CD14-positive monocyte (primary cell): ENCODE measurements at regions not wholly inside any gene's neighbourhood (a gene's known extent, or its start where the extent isn't known, plus 50 kb on each side); places are given as distances from the start of the nearest gene placed in this dataset.

Experiments used
- DNase-seq, 3 donors: peaks; one replicate each; pipeline ENCODE4 v3.0.0-alpha.2; 2011 to 2022
- H2AFZ ChIP-seq: 2 replicates; pipeline ENCODE4 v1.6.0; 2012; ENCODE audit warnings: mild to moderate bottlenecking, low read depth, low read length, inconsistent platforms; ENCODE audit not compliant: insufficient read depth, poor library complexity, severe bottlenecking
- H3K27ac ChIP-seq, 2 donors: 1 replicate in 1 of 2; 2 replicates in 1 of 2; pipeline ENCODE4 v1.5.1; 2012 to 2013; ENCODE audit warnings: low read length in 2 of 2, control low read depth in 1 of 2, inconsistent platforms in 1 of 2, low read depth in 1 of 2, mild to moderate bottlenecking in 1 of 2
- H3K27me3 ChIP-seq, 2 donors: one replicate each; pipeline versions ENCODE4 v1.6.0 to v1.6.1; 2011 to 2013; ENCODE audit warnings: low read length in 2 of 2; ENCODE audit not compliant: control insufficient read depth in 2 of 2, insufficient read depth in 2 of 2
- H3K36me3 ChIP-seq, 2 donors: replicated peaks in 1 of 2; 1 replicate in 1 of 2; 2 replicates in 1 of 2; pipeline versions ENCODE4 v1.5.1 to v1.6.1; 2012 to 2013; ENCODE audit warnings: low read length in 2 of 2, control low read depth in 1 of 2, inconsistent platforms in 1 of 2, mild to moderate bottlenecking in 1 of 2; ENCODE audit not compliant: insufficient read depth in 2 of 2, control insufficient read depth in 1 of 2
- H3K4me1 ChIP-seq, 2 donors: 1 replicate in 1 of 2; 2 replicates in 1 of 2; pipeline versions ENCODE4 v1.5.1 to v1.6.1; 2012 to 2013; ENCODE audit warnings: low read length in 2 of 2, control low read depth in 1 of 2, inconsistent platforms in 1 of 2, mild to moderate bottlenecking in 1 of 2, moderate library complexity in 1 of 2; ENCODE audit not compliant: insufficient read depth in 2 of 2, control insufficient read depth in 1 of 2
- H3K4me2 ChIP-seq: replicated peaks from 2 replicates; pipeline ENCODE3; 2012; ENCODE audit warnings: low read length, moderate library complexity, mild to moderate bottlenecking; ENCODE audit not compliant: poor library complexity, severe bottlenecking; ENCODE audit errors: extremely low read depth
- H3K4me3 ChIP-seq, 3 experiments: fragments of 200-600 bp in 1 of 3; sonication (generic) in 1 of 3; replicated peaks in 1 of 3; 1 replicate in 2 of 3; 2 replicates in 1 of 3; pipeline ENCODE4 v1.5.1; 2011 to 2013; ENCODE audit warnings: low read length in 3 of 3, mild to moderate bottlenecking in 3 of 3, control low read depth in 2 of 3, low read depth in 2 of 3, inconsistent platforms in 1 of 3, moderate library complexity in 1 of 3
- H3K79me2 ChIP-seq: 2 replicates; pipeline ENCODE4 v1.6.0; 2012; ENCODE audit warnings: mild to moderate bottlenecking, control low read depth, inconsistent platforms, low read length, moderate library complexity; ENCODE audit not compliant: insufficient read depth
- H3K9ac ChIP-seq: 2 replicates; pipeline ENCODE4 v1.6.0; 2017; ENCODE audit warnings: low read length, mild to moderate bottlenecking; ENCODE audit not compliant: insufficient read depth, poor library complexity, severe bottlenecking
- H3K9me3 ChIP-seq, 2 donors: replicated peaks in 1 of 2; 1 replicate in 1 of 2; 2 replicates in 1 of 2; pipeline versions ENCODE4 v1.5.1 to v1.6.1; 2012 to 2013; ENCODE audit warnings: low read length in 2 of 2, control low read depth in 1 of 2; ENCODE audit not compliant: control insufficient read depth in 1 of 2, insufficient read depth in 1 of 2
- H4K20me1 ChIP-seq: 2 replicates; pipeline ENCODE4 v1.6.0; 2012; ENCODE audit warnings: mild to moderate bottlenecking, low read length, control low read depth, moderate library complexity; ENCODE audit not compliant: insufficient read depth
- H3K27ac Mint-ChIP-seq, 7 donors: one replicate each; pipeline ENCODE4 v1.8.0; 2020; ENCODE audit warnings: mild to moderate bottlenecking in 7 of 7, mixed read lengths in 7 of 7, moderate library complexity in 6 of 7, inconsistent platforms in 2 of 7
- H3K27me3 Mint-ChIP-seq, 3 donors: one replicate each; pipeline ENCODE4 v1.8.0; 2021 to 2022; ENCODE audit warnings: low read depth in 3 of 3, mild to moderate bottlenecking in 3 of 3, mixed read lengths in 3 of 3, moderate library complexity in 3 of 3, inconsistent platforms in 1 of 3
- H3K36me3 Mint-ChIP-seq, 2 donors: one replicate each; pipeline ENCODE4 v1.8.0; 2020; ENCODE audit warnings: mixed read lengths in 2 of 2, inconsistent platforms in 1 of 2, mild to moderate bottlenecking in 1 of 2
- H3K4me1 Mint-ChIP-seq: one replicate; pipeline ENCODE4 v1.8.0; 2020; ENCODE audit warnings: mild to moderate bottlenecking, mixed read lengths
- H3K4me3 Mint-ChIP-seq, 2 donors: one replicate each; pipeline ENCODE4 v1.8.0; 2020; ENCODE audit warnings: mild to moderate bottlenecking in 2 of 2, mixed read lengths in 2 of 2, moderate library complexity in 1 of 2
- H3K9me3 Mint-ChIP-seq, 7 donors: one replicate each; pipeline ENCODE4 v1.8.0; 2020 to 2022; ENCODE audit warnings: mixed read lengths in 7 of 7, mild to moderate bottlenecking in 6 of 7, moderate library complexity in 6 of 7, inconsistent platforms in 2 of 7
- WGBS: methylation state at CpG from one replicate; pipeline ENCODE4 v1.1.5; 2013; ENCODE audit warnings: missing lambda C conversion rate; ENCODE audit not compliant: insufficient coverage; 5-methylcytosine and 5-hydroxymethylcytosine counted together
- intact Hi-C, 2 donors: fragments of 100-400 bp; cut with micrococcal nuclease; formaldehyde crosslinking; loops; one replicate each; pipeline versions ENCODE4 v1.15.0 to v1.15.1; 2023
- TF ChIP-seq, protein P1 (sequence below): fragments of 200-600 bp; IDR thresholded peaks from one replicate; pipeline ENCODE4 v1.8.0; 2022; ENCODE audit warnings: antibody characterized with exemption, mild to moderate bottlenecking

DNA sequence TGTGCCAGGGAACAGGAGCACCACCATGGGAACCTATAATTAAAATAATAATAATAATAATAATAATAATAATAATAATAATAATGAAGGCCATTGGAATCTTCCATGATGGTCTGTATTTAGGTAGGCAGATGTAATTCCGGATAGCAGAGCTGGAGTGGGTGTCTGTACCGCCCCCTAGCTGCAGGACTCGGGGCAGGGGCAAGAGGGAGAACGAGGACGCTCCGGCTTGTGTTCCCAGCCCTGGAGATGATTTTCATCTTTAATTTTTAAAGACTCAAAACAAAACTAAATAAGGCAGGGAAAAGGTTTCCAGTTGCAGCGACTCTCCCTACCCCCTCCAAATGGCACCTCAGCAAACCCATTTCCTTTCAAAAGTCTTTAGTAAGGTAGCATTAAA is 501.1 kb downstream of the VRK1 start:
- Histone ChIP-seq H3K27ac (no peak overlapping the region), H3K4me3 (no peak overlapping the region), H3K4me1 (no peaks in the 10 kb centered on the region), H3K79me2 (no peaks in the 10 kb centered on the region), H3K4me2 (no peak overlapping the region), H3K9ac (no peak overlapping the region), H4K20me1 (no peaks in the 10 kb centered on the region), H3K36me3 (no peaks in the 10 kb centered on the region), H3K9me3 (no peaks in the 10 kb centered on the region), H2AFZ (no peak overlapping the region), H3K27me3 (no peaks in the 10 kb centered on the region)
- no peaks in the 10 kb centered on the region for H3K36me3 Mint-ChIP-seq
- intact Hi-C loops = no loop called here
- TF ChIP-seq, protein P1, sequence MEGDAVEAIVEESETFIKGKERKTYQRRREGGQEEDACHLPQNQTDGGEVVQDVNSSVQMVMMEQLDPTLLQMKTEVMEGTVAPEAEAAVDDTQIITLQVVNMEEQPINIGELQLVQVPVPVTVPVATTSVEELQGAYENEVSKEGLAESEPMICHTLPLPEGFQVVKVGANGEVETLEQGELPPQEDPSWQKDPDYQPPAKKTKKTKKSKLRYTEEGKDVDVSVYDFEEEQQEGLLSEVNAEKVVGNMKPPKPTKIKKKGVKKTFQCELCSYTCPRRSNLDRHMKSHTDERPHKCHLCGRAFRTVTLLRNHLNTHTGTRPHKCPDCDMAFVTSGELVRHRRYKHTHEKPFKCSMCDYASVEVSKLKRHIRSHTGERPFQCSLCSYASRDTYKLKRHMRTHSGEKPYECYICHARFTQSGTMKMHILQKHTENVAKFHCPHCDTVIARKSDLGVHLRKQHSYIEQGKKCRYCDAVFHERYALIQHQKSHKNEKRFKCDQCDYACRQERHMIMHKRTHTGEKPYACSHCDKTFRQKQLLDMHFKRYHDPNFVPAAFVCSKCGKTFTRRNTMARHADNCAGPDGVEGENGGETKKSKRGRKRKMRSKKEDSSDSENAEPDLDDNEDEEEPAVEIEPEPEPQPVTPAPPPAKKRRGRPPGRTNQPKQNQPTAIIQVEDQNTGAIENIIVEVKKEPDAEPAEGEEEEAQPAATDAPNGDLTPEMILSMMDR = no peak
- no peak for DNase-seq
- H3K27me3 Mint-ChIP-seq = peaks cover 0 to 12% (median 5%) of the 10 kb centered on the region in 3 donors
- no CpG with 5 or more reads among the region's 7 CpGs for WGBS
- H3K9me3 Mint-ChIP-seq = no peaks in the 10 kb centered on the region
- no peaks in the 10 kb centered on the region for H3K4me1 Mint-ChIP-seq
- H3K27ac Mint-ChIP-seq = no peak overlapping the region
- no peak overlapping the region for H3K4me3 Mint-ChIP-seq

DNA sequence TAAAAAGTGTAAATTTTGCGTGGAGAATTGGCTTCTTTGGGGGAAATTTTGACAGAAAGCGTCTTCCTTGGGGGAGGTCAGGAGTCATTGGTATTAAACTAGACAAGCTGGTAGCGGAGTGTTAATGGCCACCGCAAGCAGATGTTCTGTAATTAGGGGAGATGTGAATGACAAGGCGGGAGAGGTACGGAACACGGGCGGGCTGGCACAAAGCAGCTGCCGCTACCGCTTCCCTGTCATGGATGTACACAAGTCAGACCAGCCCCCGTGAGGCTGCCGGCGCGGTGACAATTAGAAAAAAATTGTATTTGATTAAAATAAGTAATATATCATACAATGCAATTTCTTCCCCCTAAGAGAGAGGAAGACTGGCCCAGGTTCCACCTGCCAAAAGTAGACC is 501.6 kb downstream of the VRK1 start:
- no peak overlapping the region for H2AFZ ChIP-seq
- H3K27me3 ChIP-seq = no peaks in the 10 kb centered on the region
- DNase-seq = no peak
- H3K4me1 ChIP-seq = no peaks in the 10 kb centered on the region
- 100% methylated on average over 5 of the region's 14 CpGs for WGBS
- Mint-ChIP-seq H3K27ac (no peak overlapping the region), H3K4me3 (no peak overlapping the region), H3K36me3 (no peaks in the 10 kb centered on the region), H3K9me3 (no peaks in the 10 kb centered on the region), H3K27me3 (peaks cover 0 to 12% (median 5%) of the 10 kb centered on the region in 3 donors), H3K4me1 (no peaks in the 10 kb centered on the region)
- no peaks in the 10 kb centered on the region for H3K9me3 ChIP-seq
- intact Hi-C loops = no loop called here
- H3K36me3 ChIP-seq = no peaks in the 10 kb centered on the region
- H4K20me1 ChIP-seq = no peaks in the 10 kb centered on the region
- no peaks in the 10 kb centered on the region for H3K79me2 ChIP-seq
- no peak overlapping the region for H3K4me2 ChIP-seq
- H3K27ac ChIP-seq = no peak overlapping the region
- H3K9ac ChIP-seq = no peak overlapping the region
- TF ChIP-seq, protein P1 = no peak
- no peak overlapping the region for H3K4me3 ChIP-seq
